GM12873 (cell line): ENCODE measurements at regions not wholly inside any gene's neighbourhood (a gene's known extent, or its start where the extent isn't known, plus 50 kb on each side); places are given as distances from the start of the nearest gene placed in this dataset.

Experiments used
- TF ChIP-seq, protein P1 (sequence below): IDR thresholded peaks from 2 replicates; pipeline ENCODE4 v1.5.1; 2012; ENCODE audit warnings: low read depth, mild to moderate bottlenecking, moderate library complexity, low read length, control low read depth; ENCODE audit not compliant: insufficient read depth; ENCODE audit errors: missing control alignments

DNA sequence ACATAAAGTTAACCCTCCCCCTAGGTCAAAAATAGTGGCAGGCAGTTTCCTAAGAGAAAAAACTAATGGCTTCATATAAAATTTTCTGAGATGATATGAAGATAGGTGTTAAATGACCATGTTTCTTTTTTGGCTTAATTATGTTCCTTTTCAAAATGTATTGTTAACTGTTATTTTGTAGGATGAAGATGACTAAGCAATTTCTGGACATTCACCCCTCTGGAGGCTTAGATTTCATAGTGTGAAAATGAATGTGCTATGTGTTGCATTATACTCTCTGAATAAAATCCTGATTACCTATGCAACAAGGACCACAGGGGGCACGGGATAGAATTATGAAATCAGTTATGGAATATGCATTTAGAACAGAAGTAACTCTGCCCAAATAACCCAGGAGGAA lies 233.5 kb downstream of the MRPS30 start:
- TF ChIP-seq, protein P1, sequence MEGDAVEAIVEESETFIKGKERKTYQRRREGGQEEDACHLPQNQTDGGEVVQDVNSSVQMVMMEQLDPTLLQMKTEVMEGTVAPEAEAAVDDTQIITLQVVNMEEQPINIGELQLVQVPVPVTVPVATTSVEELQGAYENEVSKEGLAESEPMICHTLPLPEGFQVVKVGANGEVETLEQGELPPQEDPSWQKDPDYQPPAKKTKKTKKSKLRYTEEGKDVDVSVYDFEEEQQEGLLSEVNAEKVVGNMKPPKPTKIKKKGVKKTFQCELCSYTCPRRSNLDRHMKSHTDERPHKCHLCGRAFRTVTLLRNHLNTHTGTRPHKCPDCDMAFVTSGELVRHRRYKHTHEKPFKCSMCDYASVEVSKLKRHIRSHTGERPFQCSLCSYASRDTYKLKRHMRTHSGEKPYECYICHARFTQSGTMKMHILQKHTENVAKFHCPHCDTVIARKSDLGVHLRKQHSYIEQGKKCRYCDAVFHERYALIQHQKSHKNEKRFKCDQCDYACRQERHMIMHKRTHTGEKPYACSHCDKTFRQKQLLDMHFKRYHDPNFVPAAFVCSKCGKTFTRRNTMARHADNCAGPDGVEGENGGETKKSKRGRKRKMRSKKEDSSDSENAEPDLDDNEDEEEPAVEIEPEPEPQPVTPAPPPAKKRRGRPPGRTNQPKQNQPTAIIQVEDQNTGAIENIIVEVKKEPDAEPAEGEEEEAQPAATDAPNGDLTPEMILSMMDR: no peak

DNA sequence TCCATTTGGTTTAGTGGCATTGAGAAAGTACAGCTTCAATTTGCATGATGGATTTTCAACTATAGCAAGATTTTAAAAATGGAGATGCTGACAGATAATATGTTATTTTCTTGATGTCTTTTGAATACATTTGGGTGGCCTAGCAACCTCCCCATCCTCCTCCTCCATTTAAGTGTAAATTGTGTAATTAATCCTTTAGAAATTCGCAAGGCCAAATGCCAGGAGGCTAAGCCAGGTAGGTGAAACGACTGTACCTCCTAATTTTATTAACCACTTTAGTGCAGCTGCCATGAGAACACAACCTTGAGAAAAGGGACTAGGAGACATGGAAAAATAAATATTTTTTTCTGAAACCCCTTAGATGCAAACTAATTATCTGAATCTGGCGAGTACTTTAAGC lies 248.8 kb downstream of the MRPS30 start:
- TF ChIP-seq, protein P1: no peak

DNA sequence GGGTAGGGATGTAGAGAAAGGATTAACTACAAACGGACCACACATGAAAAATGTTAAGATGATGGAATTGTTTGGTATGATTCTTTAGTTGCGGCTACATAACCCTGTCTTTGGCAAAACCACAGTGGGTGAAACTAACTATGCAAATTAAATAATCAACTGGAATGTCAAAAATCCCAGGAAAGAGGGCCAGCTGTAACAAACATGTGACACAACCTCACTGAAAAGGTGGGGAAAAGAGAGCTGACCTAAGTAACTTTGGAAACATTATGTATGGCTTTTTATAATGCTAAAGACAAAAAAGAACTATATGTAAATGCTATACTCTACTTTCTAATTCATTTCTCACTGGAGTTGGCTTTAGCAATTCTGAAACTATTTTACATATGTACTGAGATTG lies 252.0 kb downstream of the MRPS30 start:
- TF ChIP-seq, protein P1: no peak

DNA sequence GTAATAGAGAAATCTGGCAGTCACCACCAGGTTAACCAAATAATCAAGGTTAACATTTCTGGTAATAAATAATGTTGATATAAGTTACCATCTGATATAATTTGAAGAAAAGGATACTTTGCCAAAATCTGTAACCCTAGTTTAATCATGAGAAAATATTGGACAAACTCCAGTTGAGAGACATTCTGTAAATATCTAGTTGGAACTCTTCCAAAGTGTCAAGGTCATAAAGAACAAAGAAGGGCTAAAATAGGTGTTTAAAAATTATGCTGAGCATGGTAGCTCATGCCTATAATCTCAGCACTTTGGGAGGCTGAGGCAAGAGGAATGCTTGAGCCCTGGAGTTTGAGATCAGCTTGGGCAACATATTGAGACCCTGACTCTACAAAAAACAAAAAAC lies 253.3 kb downstream of the MRPS30 start:
- TF ChIP-seq, protein P1: no peak

DNA sequence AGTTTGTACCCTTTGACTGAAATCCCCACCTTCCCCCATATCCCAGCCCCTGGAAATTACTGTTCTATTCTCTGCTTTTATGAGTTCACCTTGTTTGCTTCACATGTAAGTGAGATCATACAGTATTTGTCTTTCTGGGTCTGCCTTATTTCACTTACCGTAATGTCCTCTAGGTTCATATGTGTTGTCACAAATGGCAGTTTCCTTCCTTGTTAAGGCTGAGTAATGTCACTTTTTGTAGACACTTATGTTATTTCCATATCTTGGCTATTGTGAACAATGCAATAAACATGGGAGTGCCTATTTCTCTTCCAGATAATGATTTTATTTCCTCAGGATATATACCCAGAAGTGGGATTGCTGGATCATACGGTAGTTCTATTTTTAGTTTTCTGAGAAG lies 272.3 kb downstream of the MRPS30 start:
- TF ChIP-seq, protein P1: no peak

DNA sequence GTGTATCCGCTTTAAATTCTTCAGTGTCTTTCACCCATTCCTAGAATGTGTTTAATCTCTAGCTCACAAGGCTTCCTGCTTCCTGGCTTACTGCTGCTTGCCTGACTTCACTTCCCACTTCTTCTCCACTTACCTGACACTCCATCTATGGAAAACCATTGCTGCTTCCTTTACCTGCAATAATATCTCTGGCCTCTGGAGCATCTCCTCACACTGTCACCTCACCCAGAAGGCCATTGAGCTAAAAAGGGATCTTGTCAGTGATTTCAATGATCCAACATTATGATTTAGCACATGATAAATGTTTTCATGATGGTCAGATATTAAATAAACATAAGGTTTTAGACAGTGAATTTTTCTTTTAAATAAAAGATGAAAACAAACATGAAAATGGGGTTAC lies 281.1 kb downstream of the MRPS30 start:
- TF ChIP-seq, protein P1: no peak

DNA sequence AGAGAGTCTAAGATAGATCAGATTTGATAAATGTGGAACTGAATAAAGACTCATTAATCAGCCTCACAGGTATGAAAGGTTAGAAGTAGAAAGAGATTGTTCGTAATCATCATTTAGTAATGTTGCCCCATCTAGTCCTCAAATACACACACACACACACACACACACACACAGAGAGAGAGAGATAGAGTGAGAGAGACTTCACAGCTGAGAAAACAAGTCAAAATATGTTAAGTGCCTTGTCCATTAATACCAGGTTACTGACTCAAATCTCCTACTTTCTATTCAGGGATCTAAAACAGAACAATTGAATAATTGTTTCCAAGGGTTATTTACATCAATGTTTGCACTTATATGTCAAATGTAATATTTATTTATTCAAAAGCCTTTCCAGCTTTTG lies 284.6 kb downstream of the MRPS30 start:
- TF ChIP-seq, protein P1: no peak

DNA sequence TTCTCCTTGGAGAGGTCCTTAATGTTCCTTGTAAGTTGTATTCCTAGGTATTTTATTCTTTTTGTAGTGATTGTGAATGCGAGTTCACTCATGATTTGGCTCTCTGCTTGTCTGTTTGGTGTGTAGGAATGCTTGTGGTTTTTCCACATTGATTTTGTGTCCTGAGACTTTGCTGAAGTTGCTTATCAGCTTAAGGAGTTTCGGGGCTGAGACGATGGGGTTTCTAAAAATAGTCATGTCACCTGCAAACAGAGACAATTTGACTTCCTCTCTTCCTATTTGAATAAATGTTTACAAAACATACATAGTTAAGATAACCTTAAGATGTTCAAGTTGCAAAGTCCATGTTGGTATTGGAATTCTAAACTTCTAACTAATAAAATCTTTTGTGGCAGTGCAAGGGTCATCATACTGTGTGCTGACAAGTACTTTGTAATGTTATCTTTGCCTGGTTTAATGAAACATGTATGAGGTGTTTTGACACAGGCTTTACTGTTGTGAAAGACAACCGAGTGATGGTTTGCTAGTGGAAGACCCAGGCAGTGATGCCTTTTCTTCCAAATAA lies 286.2 kb downstream of the MRPS30 start:
- TF ChIP-seq, protein P1: no peak
